ENCODE measurements at regions not wholly inside any gene's neighbourhood (a gene's known extent, or its start where the extent isn't known, plus 50 kb on each side); places are given as distances from the start of the nearest gene placed in this dataset.

GRCh38 chr7:11895337-11895736 is 63.3 kb upstream of the THSD7A start:
- Histone ChIP-seq H3K4me2 (no peak overlapping the region), H2AFZ (ENCODE audit: low read depth) (no peak overlapping the region), H3K36me3 (ENCODE audit: insufficient read depth) (no peaks in the 10 kb centered on the region), H3K4me1 (ENCODE audit: low read depth, poor library complexity, severe bottlenecking) (no peaks in the 10 kb centered on the region), H3K9ac (no peak overlapping the region), H3K27me3 (ENCODE audit: insufficient read depth, low read depth) (no peaks in the 10 kb centered on the region), H3K27ac (no peak overlapping the region), H3K4me3 (IDR thresholded peaks at IDR 0.05; ENCODE audit: insufficient read depth, low read depth, low read length) (no peak overlapping the region), H3K79me2 (ENCODE audit: insufficient read depth, low read depth) (no peaks in the 10 kb centered on the region), H4K20me1 (ENCODE audit: insufficient read depth) (no peaks in the 10 kb centered on the region)
- TF ChIP-seq CTCF (conservative IDR thresholded peaks at IDR 0.05; ENCODE audit: low read depth, low read length), result no peak

DNA sequence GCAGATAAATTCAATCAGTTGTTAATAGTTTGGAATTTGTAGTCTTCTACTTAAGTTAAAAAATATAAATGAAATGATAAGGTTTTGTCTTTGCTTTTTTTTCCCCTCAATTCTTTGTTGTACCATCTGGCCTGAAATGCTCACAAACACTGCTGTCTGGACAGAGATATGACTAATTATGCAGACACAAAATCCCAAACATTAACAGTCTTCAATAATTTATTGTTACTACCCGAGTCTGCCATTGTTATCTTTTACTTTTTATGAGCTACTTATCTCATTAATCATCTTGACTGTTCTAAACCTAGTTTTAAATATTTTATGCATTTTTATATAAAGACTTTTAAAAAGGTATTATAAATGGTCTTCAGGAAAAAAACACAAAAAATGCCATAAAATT is 64.7 kb upstream of the THSD7A start:
- Histone ChIP-seq H3K9ac (no peak overlapping the region), H3K79me2 (ENCODE audit: insufficient read depth, low read depth) (no peaks in the 10 kb centered on the region), H3K27me3 (ENCODE audit: insufficient read depth, low read depth) (no peaks in the 10 kb centered on the region), H3K36me3 (ENCODE audit: insufficient read depth) (no peaks in the 10 kb centered on the region), H3K4me2 (no peak overlapping the region), H3K4me1 (ENCODE audit: low read depth, poor library complexity, severe bottlenecking) (no peaks in the 10 kb centered on the region), H3K27ac (no peak overlapping the region), H4K20me1 (ENCODE audit: insufficient read depth) (no peaks in the 10 kb centered on the region), H3K4me3 (IDR thresholded peaks at IDR 0.05; ENCODE audit: insufficient read depth, low read depth, low read length) (no peak overlapping the region), H2AFZ (ENCODE audit: low read depth) (no peak overlapping the region)
- TF ChIP-seq CTCF (conservative IDR thresholded peaks at IDR 0.05; ENCODE audit: low read depth, low read length), result no peak

GRCh38 chr7:11899247-11899646 is 67.2 kb upstream of the THSD7A start:
- H3K4me2 ChIP-seq, result no peak overlapping the region
- no peaks in the 10 kb centered on the region for H3K4me1 ChIP-seq (ENCODE audit: low read depth, poor library complexity, severe bottlenecking)
- H2AFZ ChIP-seq (ENCODE audit: low read depth), result no peak overlapping the region
- H3K9ac ChIP-seq, result no peak overlapping the region
- no peak overlapping the region for H3K4me3 ChIP-seq (IDR thresholded peaks at IDR 0.05; ENCODE audit: insufficient read depth, low read depth, low read length)
- H3K79me2 ChIP-seq (ENCODE audit: insufficient read depth, low read depth), result no peaks in the 10 kb centered on the region
- H3K27ac ChIP-seq, result no peak overlapping the region
- no peaks in the 10 kb centered on the region for H3K36me3 ChIP-seq (ENCODE audit: insufficient read depth)
- H4K20me1 ChIP-seq (ENCODE audit: insufficient read depth), result no peaks in the 10 kb centered on the region
- TF ChIP-seq CTCF (conservative IDR thresholded peaks at IDR 0.05; ENCODE audit: low read depth, low read length), result no peak
- no peaks in the 10 kb centered on the region for H3K27me3 ChIP-seq (ENCODE audit: insufficient read depth, low read depth)

- no peaks in the 10 kb centered on the region for H3K27me3 ChIP-seq (ENCODE audit: insufficient read depth, low read depth)
- H3K27ac ChIP-seq, result no peak overlapping the region
- no peak overlapping the region for H2AFZ ChIP-seq (ENCODE audit: low read depth)
- no peak overlapping the region for H3K9ac ChIP-seq
- H3K79me2 ChIP-seq (ENCODE audit: insufficient read depth, low read depth), result no peaks in the 10 kb centered on the region
- no peaks in the 10 kb centered on the region for H4K20me1 ChIP-seq (ENCODE audit: insufficient read depth)
- no peaks in the 10 kb centered on the region for H3K36me3 ChIP-seq (ENCODE audit: insufficient read depth)
- no peak overlapping the region for H3K4me3 ChIP-seq (IDR thresholded peaks at IDR 0.05; ENCODE audit: insufficient read depth, low read depth, low read length)
- H3K4me1 ChIP-seq (ENCODE audit: low read depth, poor library complexity, severe bottlenecking), result no peaks in the 10 kb centered on the region
- TF ChIP-seq CTCF (conservative IDR thresholded peaks at IDR 0.05; ENCODE audit: low read depth, low read length), result no peak
- H3K4me2 ChIP-seq, result no peak overlapping the region
Observed at GRCh38 chr7:11910253-11910652, 78.3 kb upstream of the THSD7A start.

- Histone ChIP-seq H3K27me3 (ENCODE audit: insufficient read depth, low read depth) (no peaks in the 10 kb centered on the region), H2AFZ (ENCODE audit: low read depth) (no peak overlapping the region), H3K9ac (no peak overlapping the region), H3K4me1 (ENCODE audit: low read depth, poor library complexity, severe bottlenecking) (no peaks in the 10 kb centered on the region), H3K4me2 (no peak overlapping the region), H4K20me1 (ENCODE audit: insufficient read depth) (no peaks in the 10 kb centered on the region), H3K79me2 (ENCODE audit: insufficient read depth, low read depth) (no peaks in the 10 kb centered on the region), H3K27ac (no peak overlapping the region), H3K36me3 (ENCODE audit: insufficient read depth) (no peaks in the 10 kb centered on the region), H3K4me3 (IDR thresholded peaks at IDR 0.05; ENCODE audit: insufficient read depth, low read depth, low read length) (no peak overlapping the region)
- no peak for TF ChIP-seq CTCF (conservative IDR thresholded peaks at IDR 0.05; ENCODE audit: low read depth, low read length)
Observed at GRCh38 chr7:11911900-11912299, 79.9 kb upstream of the THSD7A start.

Measured in KMS-11 (cell line).